Middle frontal gyrus (tissue), 1 donor: ENCODE measurements at regions not wholly inside any gene's neighbourhood (a gene's known extent, or its start where the extent isn't known, plus 50 kb on each side); places are given as distances from the start of the nearest gene placed in this dataset.

ENCODE experiments used
- DNase-seq: peaks from one replicate; pipeline ENCODE4 v3.0.0-alpha.2; 2015; ENCODE audit warnings: low spot score; ENCODE audit errors: extremely low spot score

DNA sequence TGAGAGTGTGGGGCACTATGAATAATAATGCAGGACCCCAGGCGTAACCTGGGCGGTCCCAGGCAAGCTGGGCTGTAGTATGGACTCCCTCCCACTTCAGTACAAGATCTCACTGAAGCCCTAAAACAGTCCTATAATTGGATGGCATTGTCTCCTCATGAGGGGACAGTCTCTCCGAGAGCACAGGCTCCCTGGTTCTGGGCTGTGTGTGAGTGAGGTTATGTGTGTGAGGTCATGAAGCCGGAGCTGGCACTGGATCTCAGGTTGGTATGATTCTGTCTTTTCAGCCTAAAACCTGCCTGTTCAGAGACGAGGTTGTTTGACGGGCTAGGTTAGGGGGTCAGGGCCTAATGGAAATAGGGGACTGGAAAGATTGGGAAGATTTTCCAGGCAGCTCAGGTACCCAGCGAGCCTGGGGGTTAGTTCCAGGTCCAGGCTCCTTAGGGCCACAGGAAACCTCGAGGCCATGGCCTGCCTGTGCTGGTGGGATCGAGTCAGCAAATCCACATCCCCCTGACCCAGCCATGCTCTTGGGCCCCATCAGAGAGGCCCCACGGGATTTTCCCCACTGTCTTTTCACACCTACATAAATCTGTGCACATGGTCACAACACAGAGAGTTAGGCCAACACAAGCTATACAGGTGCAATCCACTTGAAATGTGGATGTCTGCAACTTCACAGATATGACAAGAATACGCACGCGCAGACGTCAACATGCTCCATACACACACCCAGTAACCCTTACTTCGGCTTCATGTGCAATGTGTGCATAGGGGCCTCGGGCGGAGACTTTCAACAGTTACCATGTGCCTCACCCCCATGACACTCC, 94.8 kb downstream of the INHBB start:
- no peak for DNase-seq

DNA sequence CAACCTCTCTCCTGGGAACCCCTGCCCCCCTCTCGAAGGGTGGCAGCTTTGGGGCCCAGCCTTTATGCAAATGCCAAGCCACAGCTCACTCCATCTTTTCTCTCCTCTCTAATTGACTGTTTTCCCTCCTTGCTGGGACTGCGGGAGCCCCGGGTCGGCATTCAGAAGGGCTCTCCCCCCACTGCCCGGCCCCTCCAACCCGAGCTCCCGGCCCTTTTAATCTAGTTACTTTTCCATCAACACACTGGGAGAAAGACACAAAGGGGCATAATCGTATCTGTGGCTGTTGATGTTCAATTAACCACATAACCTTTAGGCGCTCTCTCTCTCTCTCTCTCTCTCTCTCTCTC, 95.4 kb downstream of the INHBB start:
- DNase-seq, result no peak

- peak; percentile 24 for DNase-seq
These were observed 96.0 kb downstream of the INHBB start for GRCh38 chr2:120441744-120442471.

DNA sequence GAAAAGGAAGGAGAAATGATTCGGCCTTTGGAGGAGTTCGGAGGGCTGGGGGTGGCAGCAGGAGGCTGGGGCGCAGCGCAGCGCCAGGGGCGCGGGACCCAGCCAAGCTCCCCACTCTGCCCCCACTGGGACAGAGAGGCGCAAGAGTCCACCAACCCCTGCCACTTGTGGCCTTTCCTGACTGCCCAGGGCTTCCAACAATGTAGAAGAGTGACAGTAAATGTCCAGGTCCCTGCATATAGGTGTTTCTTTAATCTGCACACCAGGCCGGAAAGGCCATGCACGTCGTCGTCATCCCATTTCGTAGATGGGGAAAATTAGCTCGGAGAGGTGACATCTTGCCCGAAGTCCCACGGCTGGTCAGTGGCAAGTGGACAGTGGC, 96.6 kb downstream of the INHBB start:
- no peak for DNase-seq

DNA sequence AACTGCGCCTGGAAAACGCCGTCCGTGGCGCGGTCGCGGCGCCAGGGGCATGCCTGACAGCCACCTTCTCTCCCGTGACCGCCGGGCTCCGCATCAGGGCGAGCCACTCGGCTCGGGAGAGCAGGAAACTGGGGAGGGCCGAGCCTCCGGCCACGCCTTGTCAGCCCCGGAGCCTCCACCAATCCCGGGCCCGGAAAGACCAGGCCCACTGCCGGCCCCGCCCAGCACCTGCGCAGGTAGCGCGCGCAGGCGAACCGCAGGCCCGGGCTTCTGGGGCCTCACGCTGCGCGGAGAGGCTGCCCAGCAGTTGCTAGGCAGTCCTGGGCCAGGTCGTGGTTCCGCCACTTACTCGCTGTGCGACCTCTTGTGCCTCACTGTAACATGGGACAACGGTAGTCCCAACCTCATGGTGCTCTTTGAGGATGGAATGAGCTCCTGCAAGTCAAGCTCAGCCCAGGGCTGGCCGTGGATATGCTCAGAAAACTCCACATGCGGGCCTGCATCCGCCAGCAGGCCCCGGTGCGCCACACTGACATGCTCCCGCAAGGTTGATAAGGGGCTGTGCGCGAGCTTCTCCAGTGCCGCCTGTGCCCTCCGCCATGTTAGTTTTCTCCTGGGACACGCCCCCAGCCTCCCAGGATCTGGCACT, 97.1 kb downstream of the INHBB start:
- no peak for DNase-seq

GRCh38 chr2:120443946-120444345, 98.0 kb downstream of the INHBB start:
- DNase-seq, result no peak

DNA sequence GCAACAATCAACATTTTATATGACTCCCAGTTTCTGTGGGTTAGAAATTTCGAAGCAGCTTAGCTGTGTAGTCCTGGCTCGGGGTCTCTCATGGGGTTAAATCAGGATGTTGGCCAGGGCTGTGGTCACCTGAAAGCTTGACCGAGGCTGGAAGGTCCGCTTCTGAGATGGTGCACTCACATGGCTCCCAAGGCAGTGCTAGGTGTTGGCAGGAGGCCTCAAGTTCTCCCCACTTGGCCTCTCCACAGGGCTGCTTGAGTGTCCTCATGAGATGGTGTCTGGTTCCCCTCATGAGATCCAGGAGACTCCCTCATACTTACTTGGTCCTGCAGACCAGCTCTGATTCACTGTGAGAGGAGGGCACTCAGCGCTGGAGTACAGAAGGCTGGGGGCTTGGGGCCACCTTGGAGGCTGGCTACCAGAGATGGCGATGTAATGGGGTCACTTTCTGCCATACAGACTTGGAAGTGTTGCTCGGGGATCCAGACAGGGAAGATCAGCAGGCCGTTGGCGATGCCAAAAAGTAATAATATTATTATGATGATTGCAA, 98.8 kb downstream of the INHBB start:
- no peak for DNase-seq

DNA sequence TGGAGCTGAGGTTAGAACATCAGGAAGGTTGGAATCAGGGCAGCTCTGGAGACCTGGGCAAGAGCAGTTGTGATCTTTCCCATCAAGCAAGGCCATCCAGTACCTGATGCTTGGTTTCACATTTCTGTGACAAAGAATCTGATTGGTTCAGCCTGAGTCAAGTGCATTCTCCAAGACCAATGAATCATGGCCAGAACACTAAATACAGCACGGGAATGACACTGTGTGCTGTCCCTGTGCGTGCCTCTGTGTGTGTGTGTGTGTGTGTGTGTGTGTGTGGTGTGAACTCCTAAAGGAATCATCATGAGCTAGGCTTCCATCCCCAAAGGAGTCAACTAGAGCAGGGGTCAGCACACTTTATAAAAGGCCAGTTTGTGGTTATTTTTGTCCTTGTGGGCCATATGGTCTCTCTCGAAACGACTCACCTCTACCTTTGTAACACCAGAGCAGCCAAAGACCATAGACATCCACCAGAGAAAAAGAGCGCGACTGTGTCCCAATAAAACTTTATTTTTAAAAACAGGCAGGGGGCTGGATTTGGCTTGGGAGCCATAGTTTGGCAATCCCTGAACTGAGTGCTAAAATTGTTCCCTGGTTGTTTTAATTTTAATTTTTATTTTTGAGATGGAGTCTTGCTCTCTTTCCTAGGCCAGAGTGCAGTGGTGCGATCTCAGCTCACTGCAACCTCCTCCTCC, 99.7 kb downstream of the INHBB start:
- DNase-seq, result no peak

- DNase-seq, result no peak
These were observed 100.5 kb downstream of the INHBB start for GRCh38 chr2:120446236-120447126.

DNA sequence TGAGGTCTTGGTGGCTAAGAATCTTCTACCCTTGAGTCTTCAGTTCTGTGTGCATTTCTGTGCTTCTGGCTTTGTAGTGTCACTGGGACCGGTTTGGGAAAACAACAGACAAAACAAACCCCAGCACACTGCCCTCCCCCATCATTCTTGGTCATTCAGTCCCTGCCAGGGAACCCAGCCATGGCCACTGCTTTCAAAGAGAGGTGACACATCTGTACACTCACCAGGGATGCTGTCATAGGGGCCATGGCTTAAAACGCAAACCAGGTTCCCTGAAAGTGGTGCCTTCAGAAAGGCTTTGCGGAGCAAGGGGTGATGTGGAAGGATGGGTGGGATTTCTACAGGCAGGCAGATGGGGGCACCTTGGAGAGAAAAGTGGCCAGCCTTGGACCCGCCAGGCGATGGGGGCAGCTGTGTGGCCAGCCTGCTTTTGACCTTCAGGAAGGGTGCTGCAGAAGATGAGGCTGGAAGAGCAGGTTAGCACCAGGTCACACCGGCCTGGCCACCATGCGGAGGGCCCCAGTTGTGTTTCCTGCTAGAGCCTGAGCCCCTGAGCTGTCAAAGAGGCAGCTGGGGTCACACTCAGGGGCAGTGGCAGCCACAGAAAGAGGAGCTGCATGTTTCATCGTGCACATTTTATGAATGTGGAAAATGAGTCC, 101.3 kb downstream of the INHBB start:
- DNase-seq, result no peak

DNA sequence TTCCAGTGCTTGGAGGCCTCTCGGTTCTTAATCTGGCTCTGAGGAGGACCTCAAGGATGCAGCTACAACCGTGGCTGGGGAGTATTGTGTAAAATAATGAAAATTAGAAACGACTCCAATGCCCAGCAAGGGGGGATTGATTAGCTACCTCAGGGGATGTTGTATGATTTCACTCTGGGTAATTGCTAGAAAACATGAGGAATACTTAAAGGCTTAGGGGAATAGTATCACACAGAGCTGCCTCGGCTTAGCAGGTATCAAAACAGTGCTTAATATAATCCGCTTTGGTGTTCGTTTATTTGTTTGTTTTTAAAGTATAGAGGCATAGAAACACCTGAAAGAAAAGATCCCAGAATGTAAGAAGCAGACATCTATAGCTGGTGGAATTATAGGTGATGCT, 102.5 kb downstream of the INHBB start:
- DNase-seq, result no peak

DNA sequence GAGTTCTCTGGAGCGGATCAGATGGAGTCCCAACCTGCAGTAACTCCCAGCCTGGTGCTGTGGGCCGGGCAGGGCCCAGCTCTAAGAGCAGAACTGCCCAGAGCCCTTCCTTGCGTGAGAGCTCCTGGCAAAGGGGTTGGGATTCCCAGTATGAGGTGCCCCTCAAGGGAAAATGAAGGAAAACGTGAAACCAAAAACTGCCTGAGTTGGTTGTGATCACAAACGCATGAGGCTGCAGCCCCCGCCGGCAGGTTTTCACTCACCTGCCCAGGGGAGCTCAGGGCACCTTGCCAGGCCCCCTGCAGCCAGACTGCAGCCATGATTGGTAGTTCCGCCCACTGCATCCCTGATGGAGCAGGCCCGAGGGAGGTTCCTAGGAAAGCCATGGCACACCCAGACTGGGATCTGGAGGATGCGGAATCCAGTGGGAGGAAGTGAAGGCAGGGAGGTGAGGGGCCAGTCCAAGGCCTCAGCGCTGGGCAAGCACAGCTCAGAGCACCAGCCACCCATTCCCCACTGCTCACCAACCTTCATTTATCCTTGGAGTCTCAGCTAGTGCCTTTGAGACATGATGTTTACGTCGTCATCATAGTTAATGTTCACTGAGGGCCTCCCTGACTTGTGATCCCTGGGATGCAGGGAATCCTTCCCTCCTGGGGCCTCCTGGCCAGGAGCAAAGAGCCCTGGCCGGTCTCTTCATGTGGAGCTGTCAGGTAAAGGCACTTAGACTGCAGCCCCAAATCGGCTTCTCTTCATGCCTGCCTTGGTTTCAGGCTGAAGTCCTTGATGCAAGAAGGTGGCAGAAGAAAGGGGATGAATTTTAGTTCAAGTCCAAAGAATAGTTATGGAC, 103.2 kb downstream of the INHBB start:
- no peak for DNase-seq

DNA sequence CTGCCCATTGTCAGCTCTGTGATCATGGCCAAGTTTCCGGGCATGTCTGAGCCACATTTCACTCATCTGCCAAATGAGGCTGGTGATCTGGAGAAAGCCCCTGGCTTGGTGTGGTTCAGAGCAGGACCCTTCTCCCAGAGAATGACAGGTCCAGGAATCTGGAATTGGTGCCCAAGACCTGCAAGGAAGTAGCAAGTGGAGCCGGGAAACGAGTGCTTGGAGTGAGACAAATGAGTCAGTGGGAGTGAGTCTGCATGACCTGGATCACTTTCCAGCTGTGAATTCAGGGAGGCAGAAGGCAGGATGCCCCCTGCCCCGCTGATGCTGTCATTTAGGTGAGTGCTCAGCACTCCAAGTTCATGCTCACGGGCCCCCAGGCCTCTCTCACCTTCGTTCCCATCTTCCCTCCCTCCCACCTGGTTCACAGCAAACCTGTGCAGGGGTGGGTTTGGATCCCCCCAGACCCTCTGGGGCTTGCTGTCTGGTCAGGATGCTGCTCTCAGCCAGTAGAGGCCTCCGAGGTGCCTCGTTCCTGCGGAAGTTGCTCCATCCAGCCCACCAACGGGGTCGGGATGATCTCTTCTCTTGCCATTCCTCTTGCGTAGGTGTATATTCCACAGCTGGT, 104.4 kb downstream of the INHBB start:
- DNase-seq, result no peak

- no peak for DNase-seq
These were observed 105.4 kb downstream of the INHBB start for GRCh38 chr2:120451334-120451733.

- no peak for DNase-seq
These were observed 106.2 kb downstream of the INHBB start for GRCh38 chr2:120452131-120452530.

- no peak for DNase-seq
These were observed 107.2 kb downstream of the INHBB start for GRCh38 chr2:120452945-120453634.

GRCh38 chr2:120453635-120453998, 107.7 kb downstream of the INHBB start:
- DNase-seq, result no peak
